DMS79 (cell line): ENCODE measurements at regions not wholly inside any gene's neighbourhood (a gene's known extent, or its start where the extent isn't known, plus 50 kb on each side); places are given as distances from the start of the nearest gene placed in this dataset.
"Not testable (repeated sequence)": the region's sequence is repeated elsewhere in the genome, so short reads cannot be mapped to it uniquely, and the experiment has no call there.

Experiments used
- DNase-seq: peaks from one replicate; lab custom pipeline; 2025; lab: John Stamatoyannopoulos, UW

DNA sequence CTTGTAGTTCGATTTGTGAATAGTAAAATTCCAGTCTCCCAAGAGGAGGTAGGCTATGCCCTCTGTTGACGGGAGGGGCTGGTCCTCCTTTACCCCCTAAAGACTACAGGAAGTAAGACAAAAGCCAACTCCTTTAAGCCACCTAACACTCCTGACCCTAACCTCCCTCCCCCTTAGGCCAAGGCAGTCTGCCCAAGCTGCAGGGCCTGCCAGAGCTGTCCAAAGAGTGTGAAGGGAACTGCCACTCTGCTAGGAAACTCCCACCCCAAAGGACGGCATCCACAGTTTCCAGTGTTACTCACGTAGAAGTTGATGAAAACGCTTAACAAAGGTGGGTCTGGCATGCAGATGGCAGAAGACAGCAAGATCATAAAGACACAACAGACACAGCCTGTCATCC, 803.2 kb downstream of the PLA2G4A start:
- DNase-seq, result no peak

DNA sequence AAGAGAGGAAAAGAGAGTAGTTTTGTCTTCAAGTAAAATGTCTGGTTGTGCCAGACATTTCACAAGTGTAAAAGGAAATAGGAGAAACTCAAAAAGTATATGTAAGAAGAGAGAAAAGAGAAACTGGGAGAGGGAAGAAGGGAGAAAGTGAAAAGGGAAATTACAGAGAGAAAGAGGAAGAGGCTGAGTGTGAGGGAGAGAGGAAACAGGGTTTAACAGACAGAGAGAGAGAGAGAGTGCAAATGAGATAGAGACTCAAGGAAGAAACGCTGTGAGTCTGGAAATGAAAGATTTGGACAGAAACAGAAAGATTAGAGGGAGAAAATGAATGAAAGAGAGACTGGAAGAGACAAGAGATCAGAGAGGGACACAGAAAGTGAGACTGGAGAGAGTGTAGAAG, 806.2 kb downstream of the PLA2G4A start:
- no peak for DNase-seq

DNA sequence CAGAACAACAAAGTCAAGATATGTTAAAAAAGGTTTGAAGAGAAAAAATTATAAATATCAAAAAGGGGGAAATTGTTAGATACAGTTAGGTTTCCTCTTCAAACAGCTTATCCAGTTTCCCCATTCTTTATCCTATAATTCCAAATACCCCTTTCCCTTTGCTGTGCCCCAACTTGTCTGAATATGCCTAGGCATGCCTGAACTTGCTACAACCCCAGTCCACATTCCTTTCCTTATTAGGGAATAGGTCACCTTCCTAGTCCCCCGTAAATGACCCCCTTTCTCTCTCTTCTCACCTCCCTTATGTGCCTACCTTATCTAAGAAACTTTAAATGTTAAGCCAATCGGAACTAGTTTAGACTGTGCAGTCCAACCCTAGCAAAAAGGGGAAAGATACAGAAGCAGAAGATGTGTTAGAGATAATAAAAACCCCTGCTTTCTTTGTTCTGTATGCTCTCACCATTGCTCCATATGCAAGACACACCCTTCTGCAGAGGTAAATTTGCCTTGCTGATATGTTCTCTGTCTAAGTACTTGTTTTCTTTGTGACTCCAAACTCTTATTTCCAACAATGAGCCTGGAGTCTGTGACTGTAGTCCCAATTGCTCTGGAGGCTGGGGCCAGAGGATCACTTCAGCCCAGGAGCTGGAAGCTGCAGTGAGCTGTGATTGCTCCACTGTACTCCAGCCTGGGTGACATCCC, 810.1 kb downstream of the PLA2G4A start:
- no peak for DNase-seq

DNA sequence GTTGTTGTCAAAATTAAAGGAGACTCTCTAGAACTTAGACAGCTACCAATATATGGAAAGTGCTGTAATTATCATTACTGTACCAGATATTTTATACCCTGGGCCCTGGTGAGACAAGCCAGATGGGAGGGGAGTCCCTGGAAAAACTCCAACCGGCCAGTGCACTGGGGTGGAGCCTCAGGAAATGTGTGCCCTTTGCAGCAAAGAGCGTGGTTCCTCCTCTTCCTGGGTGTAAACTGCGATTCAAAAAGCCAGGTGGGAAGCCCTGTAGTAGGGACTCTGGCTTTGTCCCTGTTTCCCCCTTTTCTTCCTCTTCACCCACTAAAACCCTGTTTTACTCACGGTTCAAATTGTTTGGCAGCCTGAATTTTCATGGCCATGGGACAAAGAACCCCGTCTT, 812.3 kb downstream of the PLA2G4A start:
- no peak for DNase-seq

DNA sequence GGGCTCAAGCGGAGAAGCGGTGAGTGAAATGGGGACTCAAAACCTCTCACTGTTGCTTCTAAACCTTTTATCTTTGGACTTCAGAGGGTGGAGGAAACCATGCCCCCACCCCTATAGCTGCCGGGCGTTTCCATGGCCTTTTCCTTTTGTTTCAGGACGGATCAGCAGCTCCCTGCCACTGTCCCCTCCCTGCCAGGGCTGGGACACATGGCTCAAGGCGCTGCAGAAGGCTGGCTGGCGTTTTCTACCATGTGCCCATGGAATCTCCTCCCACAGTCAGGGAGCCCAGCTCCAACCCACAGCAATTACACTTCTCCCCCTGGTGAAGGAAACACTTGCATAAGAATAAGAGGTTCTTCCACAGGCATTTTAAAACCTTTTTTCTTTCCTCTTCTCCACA, 812.7 kb downstream of the PLA2G4A start:
- no peak for DNase-seq

DNA sequence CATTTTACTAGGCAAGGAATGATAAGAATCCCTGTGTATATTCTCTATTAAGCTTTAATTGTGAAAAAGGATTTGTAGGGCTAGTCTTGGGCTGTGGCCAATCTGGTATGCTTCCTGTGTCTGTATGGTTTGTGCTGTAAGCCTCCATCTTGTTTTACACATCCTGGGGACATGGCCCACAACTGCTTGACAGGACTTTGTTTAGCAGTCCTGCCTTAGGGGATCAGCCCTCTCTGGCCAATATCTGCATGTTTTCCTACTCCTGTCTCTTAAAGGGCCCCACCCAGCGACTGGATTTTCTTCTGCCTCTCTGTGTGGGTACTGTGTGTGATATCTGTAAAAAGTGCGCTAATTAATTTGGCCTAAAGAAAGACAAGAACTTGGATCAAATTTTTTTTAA, 813.2 kb downstream of the PLA2G4A start:
- DNase-seq, result no peak

DNA sequence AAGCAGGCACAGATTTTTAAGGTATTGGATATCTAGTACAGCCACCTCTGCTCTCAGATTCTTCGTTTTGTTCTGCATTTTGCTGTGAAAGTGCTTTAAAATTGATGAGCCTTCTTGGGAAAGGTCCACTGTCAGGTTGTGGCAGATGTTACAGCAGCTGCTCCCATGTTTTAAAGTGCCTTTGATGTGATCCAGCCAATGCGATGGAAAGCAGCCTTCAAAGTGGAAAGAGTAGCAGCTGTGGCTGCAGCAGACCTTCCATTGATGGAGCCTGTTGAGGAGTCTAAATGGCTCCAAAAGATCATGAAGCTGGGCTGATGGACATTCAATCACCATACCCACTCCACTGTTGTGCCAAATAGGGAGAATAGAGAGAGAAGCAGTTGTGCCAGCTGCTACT, 816.9 kb downstream of the PLA2G4A start:
- DNase-seq, result no peak

DNA sequence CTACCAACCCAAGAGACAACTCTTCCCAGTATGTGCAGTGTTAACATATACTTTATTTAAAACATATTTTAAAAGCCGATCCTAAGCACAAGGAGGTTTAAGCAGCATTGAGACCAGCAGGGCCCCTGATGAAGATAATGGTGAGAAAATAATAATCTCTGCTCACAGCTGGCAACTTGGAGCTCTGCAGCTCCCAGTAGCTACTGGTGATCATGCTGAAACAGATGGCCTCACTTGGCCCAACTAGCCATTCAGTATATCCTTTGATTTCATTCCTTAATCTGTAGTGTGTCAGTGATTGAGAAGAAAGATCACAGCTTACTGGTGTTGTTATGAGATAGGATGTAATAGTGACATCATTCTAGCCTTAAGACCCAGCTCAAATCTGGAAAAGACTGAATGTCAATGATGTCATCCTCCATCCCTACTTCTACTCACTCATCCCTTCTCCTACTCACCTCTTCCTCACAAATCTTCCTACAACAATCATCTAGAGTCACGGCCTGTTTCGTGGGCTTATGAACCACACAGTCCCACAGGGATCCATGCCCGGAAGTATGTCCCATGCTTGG, 817.9 kb downstream of the PLA2G4A start:
- DNase-seq, result no peak

DNA sequence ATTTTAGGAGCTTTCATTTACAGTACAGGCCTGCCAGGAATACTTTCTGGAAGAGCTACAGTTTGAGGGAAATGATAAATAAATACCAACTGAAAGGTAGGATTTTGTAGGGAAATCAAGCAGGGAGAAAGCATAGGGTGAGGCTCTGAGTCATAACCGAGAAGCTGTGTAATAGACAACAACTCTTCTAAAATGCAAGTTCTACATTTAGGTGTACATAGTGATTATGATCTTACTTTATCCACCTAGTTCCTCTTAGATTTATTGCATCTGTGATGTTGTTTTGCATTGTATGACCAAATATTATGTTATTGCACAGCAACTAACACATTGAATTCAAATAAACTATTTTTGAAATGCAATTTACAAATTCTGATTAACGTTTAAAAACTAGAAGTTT, 819.3 kb downstream of the PLA2G4A start:
- DNase-seq, result no peak

DNA sequence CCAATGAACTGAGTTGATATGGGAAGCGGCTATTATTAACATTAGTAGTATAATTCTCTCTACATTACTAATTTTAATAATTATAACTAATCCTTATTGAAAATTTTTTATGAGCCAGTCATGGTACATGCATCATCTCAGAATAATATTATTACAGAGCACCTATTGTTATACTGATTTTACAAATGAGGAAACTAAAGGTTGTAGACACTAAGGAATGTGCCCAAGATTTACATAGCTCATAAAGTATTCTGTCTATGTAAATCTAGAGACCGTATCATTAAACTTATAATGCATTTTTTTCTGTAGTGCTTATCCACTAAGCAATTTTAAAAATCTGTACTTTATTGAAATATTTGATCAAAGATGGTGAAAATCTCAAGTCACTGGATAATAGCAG, 825.9 kb downstream of the PLA2G4A start:
- no peak for DNase-seq

DNA sequence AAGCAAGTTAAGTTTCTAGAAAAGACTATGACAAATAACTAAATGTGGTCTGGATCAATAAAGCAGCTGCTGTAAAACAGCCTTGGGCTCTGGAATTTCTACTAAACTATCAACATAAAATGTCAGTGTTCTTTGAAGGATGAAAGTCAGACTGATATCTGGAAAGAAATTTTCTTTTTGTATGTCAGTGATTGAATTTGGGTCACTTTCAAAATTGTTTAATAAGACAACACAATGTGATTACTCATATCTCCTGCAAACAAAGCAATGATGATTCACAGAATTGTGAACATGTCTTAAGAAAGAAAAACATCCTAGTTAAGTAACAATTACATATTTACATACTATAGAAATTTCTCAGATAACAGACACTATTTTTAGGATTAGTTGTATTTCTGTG, 826.4 kb downstream of the PLA2G4A start:
- no peak for DNase-seq

DNA sequence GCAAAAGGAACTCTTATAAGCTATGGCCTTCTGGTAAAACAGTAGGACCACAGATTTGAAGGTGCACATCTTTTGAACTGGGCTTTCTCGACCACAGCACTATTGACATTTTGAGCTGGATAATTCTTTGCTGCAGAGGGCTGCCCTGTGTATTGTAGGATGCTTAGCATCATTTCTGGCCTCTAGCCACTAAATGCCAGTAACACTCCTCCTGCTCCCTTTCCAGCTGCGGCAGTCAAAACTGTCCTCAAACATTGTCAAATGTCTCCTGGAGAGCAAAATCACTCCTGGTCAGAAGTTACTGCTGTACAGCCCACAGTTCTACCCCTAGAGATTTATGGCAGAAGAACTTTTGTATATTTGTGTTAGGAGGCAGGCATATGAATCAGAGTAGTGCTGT, 836.7 kb downstream of the PLA2G4A start:
- DNase-seq, result no peak

DNA sequence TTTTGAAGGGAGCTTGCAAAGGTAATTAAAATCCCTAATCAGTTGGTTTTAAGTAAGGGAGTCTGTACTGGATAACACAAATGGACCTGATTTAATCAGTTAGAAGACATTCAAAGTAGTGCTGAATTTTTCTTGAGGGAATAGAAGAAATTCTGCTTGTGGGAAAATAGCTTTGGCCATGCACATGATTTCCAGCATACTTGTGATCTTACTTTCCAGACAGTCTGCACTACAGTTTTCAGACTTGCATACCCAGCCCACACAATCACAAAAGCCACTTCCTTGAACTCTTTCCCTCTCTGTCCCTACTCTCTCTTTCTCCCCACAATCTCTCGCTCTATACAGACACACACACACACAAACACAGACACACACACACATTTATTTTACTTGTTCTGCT, 852.1 kb downstream of the PLA2G4A start:
- no peak for DNase-seq

DNA sequence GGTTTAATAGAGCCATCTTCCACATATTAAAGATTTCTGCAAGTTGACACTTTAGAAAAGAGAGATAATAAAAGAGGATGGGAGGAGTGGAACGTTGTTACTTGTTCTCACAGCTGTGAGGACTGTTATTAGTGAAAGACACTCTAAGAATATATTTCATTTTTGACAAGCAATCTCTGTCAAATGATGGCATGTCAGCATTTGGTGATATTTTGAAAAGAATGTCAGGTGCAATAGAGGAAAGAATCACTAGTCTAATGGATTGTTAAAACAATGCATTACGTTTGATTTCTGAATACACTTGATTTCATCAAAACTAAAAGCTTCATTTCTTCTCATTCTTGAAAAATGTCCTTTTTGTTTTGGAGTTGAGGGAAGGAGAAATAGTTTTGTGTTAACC, 853.4 kb downstream of the PLA2G4A start:
- no peak for DNase-seq

DNA sequence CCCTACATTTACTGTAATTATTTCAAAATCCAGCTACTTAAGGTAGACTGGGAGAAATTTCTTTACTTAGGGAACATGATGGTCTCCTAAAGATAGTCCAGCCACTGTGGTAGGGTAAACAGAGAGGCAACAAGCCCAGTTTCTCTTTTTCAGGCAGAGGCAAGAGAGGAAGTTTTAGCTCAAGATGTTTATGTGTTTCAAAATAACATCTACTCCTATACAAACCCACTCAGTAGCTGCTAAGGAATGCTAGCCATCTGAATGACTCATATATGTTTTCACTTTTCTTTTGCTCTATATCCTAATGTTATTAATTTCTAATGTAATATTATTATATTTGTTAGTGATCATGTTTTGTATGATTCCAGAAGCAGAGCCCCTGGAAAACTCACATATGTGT, 856.6 kb downstream of the PLA2G4A start:
- no peak for DNase-seq

DNA sequence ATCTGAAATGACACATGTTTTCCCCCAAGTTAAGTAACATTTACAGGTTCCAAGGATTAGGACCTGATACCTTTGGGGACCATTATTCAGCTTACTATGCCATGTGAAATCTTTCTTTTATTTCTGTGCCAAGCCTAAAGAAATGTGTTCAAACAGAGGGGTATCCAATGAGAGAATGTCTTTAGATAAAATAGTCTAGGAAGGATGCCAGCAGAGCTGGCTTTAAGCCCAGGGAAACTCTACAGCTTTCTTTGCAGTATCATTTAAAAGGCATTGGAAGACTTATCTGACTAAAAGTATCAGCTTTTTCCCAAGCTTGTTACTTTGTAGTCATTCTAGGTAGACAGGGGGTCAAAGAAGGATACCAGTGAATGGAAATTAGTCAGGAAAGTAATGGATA, 860.4 kb downstream of the PLA2G4A start:
- peak; percentile 5 for DNase-seq

DNA sequence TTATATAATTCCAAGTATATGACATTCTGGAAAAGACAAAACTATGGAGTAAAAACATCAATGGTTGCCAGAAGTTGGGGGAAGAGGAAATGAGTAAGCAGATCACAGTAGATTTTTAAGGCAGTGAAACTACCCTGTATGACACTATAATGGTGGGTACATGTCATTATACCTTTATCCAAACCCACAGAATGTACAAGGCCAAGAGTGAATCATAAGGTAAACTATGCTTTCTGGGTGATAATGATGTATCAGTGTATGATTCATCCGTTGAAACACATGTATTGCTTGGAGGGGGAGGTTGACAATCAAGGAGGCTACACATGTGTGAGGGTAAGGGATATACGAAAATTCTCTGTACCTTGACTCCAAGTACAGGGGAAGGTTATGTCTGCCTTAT, 862.7 kb downstream of the PLA2G4A start:
- DNase-seq, result no peak

DNA sequence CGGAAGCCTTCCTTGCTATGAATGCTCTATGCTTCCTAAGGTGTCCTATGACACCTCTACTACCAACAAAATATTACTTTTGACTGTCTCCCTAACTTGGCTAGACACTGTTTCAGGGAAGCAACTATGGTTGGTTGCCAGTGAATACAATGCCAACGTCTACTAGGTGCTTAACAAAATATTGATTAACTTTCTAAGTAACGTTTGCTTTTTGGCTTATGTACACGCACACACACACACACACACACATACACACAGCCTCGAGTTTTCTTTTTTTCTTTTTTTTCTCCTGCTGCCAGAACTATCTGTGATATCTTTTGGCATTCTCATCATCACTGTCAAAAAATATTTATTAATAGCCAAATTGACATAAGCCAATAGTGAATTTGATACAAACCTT, 864.0 kb downstream of the PLA2G4A start:
- DNase-seq, result no peak

DNA sequence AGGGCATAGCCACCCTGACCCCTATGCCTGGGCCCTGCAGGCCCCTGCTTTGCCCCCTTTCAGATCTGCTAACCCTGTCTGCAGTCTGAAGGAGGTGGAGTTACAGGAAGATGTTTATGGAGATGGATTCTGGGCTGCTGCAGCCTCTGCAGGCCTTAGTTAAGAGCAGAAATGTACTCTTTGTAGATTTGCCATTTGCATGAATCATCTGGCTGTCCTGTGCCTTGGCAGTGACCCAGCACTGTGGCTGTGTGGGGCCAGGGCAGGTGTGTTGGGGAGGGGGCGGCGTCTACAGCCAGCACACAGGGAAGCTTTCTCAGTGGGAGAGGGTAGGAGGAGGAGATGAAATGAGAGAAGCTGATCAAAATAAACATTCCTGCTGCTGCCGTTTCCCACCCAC, 867.3 kb downstream of the PLA2G4A start:
- no peak for DNase-seq

DNA sequence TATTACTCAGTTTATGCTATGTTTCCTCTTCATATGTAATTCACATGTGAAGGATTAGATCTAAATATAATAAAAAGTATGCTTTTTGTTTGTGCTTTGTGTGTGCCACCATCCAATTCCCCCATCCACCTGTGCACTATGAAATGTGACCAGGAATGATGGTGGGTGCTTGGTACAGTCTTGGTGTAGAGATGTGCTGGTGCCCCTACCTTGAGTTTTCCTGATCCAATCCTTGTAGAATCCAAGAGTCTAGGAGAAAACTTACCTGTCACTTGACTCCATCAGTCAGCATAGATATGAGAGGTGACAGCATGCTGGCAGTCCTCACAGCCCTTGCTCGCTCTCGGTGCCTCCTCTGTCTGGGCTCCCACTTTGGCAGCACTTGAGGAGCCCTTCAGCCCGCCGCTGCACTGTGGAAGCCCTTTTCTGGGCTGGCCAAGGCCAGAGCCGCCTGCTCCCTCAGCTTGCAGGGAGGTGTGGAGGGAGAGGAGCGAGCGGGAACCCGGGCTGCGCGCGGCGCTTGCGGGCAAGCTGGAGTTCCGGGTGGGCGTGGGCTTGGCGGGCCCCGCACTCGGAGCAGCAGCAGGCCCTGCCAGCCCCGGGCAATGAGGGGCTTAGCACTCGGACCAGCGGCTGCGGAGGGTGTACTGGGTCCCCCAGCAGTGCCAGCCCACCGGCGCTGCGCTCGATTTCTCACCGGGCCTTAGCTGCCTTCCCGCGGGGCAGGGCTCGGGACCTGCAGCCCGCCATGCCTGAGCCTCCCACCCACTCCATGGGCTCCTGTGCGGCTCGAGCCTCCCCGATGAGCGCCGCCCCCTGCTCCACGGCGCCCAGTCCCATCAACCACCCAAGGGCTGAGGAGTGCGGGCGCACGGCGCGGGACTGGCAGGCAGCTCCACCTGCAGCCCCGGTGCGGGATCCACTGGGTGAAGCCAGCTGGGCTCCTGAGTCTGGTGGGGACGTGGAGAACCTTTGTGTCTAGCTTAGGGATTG, 874.7 kb downstream of the PLA2G4A start:
- not testable (repeated sequence) for DNase-seq

DNA sequence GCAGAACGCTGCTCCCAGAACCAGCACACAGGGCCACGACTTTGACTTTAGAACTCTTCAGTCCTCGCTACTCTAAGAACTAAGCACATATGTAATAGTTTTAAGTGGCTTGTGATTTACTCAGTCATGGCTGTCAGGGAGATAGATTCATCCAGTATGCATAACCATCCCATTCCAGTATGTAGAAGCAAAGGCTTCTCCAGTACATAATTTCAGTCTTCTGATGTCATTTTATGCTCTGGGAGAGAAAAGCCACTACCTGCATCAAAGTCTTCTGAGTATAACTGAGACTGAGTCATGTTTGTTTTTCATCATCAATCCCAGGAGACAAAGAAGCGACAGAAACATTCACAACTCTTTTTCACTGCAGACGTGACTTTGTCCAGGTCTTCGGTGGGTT, 885.7 kb downstream of the PLA2G4A start:
- DNase-seq, result no peak

DNA sequence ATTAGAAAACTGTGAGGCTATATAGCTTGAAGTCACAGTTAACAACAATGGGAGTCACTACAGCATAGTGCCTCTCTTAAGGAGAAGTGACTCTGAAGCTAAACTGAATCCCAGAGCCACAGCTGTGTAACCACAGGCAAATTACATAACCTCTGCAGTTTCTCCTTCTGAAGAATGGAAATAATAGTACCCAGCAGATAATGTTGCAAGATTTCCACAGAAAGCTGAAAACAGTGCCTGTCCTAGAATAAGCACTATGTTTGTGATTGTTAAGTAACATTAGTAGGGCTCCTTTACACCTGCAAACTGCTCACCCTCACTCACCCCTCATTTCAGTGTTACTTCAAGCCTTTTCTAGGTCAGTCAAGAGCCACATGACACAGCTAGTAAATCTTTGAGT, 886.7 kb downstream of the PLA2G4A start:
- no peak for DNase-seq

DNA sequence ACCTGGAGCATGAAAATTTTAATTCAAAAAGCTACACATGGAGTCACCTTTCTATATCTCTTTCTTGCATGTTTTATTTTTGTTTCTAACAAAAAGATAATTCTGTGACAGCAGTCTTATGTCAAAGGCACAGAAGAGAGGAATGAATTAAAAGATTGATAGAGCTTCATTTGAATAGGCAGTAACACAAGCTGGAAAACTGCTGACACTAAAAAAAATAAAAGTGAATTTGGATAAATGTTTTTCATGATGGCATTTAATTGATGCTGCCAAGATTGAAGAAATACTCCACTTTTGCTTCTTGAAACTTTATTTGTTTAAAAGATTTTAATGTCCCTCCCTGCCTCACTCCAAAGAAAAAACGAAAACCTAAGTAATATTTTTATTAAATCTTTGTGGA, 887.4 kb downstream of the PLA2G4A start:
- DNase-seq, result no peak
